HL-60/S4 treated with phorbol 12-myristate 13-acetate at 8.2 ng/mL for 4 days and 3 days (cell line): ENCODE measurements at regions not wholly inside any gene's neighbourhood (a gene's known extent, or its start where the extent isn't known, plus 50 kb on each side); places are given as distances from the start of the nearest gene placed in this dataset.
"Not testable (repeated sequence)": the region's sequence is repeated elsewhere in the genome, so short reads cannot be mapped to it uniquely, and the experiment has no call there.

Experiments used
- in situ Hi-C: fragments of 300-500 bp; cut with MboI; formaldehyde crosslinking; loops from 2 replicates; pipeline ENCODE4 v1.15.0; 2022; ENCODE audit warnings: low sequenced_read_pairs

GRCh38 chr2:235433860-235434259 lies 60.0 kb upstream of the AGAP1 start:
- in situ Hi-C loops, result no loop called here

GRCh38 chr2:235439959-235440662 lies 53.7 kb upstream of the AGAP1 start:
- in situ Hi-C loops, result no loop called here

DNA sequence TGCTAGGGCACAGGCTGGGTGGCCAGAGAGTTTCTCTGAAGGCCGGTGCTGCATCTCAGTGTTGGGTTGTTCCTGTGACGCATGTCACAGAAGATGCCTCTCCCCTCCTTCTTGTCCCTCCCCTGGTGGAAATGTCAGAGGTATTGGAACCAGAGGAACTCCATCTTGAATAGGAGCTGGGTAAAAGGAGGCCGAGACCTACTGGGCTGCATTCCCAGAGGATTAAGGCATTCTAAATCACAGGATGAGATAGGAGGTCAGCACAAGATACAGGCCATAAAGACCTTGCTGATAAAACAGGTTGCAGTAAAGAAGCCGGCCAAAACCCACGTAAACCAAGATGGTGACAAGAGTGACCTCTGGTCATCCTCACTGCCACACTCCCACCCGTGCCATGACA lies 50.3 kb upstream of the AGAP1 start:
- in situ Hi-C loops, result not testable (repeated sequence)
